ENCODE measurements at regions not wholly inside any gene's neighbourhood (a gene's known extent, or its start where the extent isn't known, plus 50 kb on each side); places are given as distances from the start of the nearest gene placed in this dataset.

DNA sequence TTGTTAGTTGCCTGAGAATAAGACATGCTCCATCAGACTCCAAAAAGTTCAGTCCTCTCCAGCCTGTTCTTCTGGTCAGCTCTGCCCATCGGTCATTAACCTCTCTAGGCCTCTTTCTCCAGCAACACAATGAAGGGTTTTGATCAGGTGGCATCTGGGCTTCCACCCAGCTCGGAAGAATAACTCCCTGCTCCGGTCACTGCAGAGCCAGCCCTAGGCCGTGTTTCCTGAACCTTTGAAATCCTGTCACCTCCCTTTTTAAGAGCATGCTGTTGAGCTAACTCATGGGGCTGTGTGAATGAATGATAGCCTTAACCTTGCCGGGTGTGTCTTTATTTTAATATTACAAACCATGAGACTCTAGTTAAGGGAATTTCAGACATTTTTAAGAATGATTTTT, 117.1 kb downstream of the GXYLT1 start:
- TF ChIP-seq, protein P1, sequence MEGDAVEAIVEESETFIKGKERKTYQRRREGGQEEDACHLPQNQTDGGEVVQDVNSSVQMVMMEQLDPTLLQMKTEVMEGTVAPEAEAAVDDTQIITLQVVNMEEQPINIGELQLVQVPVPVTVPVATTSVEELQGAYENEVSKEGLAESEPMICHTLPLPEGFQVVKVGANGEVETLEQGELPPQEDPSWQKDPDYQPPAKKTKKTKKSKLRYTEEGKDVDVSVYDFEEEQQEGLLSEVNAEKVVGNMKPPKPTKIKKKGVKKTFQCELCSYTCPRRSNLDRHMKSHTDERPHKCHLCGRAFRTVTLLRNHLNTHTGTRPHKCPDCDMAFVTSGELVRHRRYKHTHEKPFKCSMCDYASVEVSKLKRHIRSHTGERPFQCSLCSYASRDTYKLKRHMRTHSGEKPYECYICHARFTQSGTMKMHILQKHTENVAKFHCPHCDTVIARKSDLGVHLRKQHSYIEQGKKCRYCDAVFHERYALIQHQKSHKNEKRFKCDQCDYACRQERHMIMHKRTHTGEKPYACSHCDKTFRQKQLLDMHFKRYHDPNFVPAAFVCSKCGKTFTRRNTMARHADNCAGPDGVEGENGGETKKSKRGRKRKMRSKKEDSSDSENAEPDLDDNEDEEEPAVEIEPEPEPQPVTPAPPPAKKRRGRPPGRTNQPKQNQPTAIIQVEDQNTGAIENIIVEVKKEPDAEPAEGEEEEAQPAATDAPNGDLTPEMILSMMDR (IDR thresholded peaks at IDR 0.05; ENCODE audit: insufficient read depth, low read length) = no peak
- TF ChIP-seq, protein P2, sequence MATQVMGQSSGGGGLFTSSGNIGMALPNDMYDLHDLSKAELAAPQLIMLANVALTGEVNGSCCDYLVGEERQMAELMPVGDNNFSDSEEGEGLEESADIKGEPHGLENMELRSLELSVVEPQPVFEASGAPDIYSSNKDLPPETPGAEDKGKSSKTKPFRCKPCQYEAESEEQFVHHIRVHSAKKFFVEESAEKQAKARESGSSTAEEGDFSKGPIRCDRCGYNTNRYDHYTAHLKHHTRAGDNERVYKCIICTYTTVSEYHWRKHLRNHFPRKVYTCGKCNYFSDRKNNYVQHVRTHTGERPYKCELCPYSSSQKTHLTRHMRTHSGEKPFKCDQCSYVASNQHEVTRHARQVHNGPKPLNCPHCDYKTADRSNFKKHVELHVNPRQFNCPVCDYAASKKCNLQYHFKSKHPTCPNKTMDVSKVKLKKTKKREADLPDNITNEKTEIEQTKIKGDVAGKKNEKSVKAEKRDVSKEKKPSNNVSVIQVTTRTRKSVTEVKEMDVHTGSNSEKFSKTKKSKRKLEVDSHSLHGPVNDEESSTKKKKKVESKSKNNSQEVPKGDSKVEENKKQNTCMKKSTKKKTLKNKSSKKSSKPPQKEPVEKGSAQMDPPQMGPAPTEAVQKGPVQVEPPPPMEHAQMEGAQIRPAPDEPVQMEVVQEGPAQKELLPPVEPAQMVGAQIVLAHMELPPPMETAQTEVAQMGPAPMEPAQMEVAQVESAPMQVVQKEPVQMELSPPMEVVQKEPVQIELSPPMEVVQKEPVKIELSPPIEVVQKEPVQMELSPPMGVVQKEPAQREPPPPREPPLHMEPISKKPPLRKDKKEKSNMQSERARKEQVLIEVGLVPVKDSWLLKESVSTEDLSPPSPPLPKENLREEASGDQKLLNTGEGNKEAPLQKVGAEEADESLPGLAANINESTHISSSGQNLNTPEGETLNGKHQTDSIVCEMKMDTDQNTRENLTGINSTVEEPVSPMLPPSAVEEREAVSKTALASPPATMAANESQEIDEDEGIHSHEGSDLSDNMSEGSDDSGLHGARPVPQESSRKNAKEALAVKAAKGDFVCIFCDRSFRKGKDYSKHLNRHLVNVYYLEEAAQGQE (IDR thresholded peaks at IDR 0.05; ENCODE audit: insufficient replicate concordance, low read depth) = no peak
- no peak for TF ChIP-seq POLR2AphosphoS5 (IDR thresholded peaks at IDR 0.05; ENCODE audit: low read depth)
- TF ChIP-seq SPI1 (IDR thresholded peaks at IDR 0.05; ENCODE audit: borderline replicate concordance, low read depth) = no peak
- no peak for TF ChIP-seq GABPA (IDR thresholded peaks at IDR 0.05; ENCODE audit: low read depth)
